ENCODE measurements at regions not wholly inside any gene's neighbourhood (a gene's known extent, or its start where the extent isn't known, plus 50 kb on each side); places are given as distances from the start of the nearest gene placed in this dataset.

DNA sequence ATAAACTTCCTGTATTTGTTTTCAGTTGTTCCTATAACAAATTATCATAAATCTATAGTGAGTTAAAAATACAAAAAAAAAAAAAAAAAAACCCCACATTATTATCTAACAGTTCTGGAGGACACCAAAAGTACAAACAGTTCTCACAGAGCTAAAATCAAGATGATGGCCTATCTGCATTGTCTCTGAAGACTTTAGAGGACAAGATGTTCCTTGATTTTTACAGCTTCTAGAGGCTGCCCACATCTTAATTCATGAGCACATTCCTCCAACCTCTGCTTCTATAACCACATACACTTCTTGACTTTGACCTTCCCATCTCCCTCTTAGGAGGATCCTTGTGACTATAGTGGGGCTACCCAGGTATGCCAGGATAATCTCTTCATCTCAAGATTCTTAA, 806.1 kb downstream of the LTN1 start:
- Histone ChIP-seq H3K27ac (no peak overlapping the region), H3K36me3 (no peaks in the 10 kb centered on the region), H3K4me1 (no peaks in the 10 kb centered on the region), H3K27me3 (no peaks in the 10 kb centered on the region), H3K4me3 (no peak overlapping the region), H3K9me3 (no peaks in the 10 kb centered on the region)
- TF ChIP-seq, protein P1, sequence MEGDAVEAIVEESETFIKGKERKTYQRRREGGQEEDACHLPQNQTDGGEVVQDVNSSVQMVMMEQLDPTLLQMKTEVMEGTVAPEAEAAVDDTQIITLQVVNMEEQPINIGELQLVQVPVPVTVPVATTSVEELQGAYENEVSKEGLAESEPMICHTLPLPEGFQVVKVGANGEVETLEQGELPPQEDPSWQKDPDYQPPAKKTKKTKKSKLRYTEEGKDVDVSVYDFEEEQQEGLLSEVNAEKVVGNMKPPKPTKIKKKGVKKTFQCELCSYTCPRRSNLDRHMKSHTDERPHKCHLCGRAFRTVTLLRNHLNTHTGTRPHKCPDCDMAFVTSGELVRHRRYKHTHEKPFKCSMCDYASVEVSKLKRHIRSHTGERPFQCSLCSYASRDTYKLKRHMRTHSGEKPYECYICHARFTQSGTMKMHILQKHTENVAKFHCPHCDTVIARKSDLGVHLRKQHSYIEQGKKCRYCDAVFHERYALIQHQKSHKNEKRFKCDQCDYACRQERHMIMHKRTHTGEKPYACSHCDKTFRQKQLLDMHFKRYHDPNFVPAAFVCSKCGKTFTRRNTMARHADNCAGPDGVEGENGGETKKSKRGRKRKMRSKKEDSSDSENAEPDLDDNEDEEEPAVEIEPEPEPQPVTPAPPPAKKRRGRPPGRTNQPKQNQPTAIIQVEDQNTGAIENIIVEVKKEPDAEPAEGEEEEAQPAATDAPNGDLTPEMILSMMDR (IDR thresholded peaks at IDR 0.05) = no peak
- TF ChIP-seq POLR2AphosphoS5 (IDR thresholded peaks at IDR 0.05; ENCODE audit: insufficient read depth in 1 of 2, low read depth in 1 of 2) = no peak
- TF ChIP-seq POLR2A (IDR thresholded peaks at IDR 0.05) = no peak
- DNase-seq (ENCODE audit: extremely low spot score in 2 of 2) = no peak
- intact Hi-C loops (cut with DNase I) = no loop called here

DNA sequence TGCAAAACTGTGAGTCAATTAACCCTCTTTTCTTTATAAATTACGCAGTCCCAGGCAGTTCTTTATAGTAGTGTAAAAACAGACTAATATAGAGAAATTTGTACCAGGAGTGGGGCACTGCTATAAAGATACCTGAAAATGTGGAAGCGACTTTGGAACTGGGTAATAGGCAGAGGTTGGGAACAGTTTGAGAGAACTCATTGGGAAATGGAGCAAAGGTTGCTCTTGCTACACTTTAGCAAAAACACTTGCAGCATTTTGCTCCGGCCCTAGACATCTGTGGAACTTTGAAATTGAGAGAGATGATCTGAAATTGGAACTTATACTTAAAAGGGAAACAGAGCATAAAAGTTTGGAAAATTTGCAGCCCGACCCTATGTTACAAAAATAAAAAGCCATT, 810.9 kb downstream of the LTN1 start:
- DNase-seq (ENCODE audit: extremely low spot score in 2 of 2) = no peak
- H3K4me3 ChIP-seq = no peak overlapping the region
- no peaks in the 10 kb centered on the region for H3K9me3 ChIP-seq
- TF ChIP-seq, protein P1 (IDR thresholded peaks at IDR 0.05) = no peak
- TF ChIP-seq POLR2AphosphoS5 (IDR thresholded peaks at IDR 0.05; ENCODE audit: insufficient read depth in 1 of 2, low read depth in 1 of 2) (no peak), POLR2A (IDR thresholded peaks at IDR 0.05) (no peak)
- no peaks in the 10 kb centered on the region for H3K36me3 ChIP-seq
- H3K27ac ChIP-seq = no peak overlapping the region
- no peaks in the 10 kb centered on the region for H3K4me1 ChIP-seq
- H3K27me3 ChIP-seq = no peaks in the 10 kb centered on the region
- intact Hi-C loops (cut with DNase I) = no loop called here

DNA sequence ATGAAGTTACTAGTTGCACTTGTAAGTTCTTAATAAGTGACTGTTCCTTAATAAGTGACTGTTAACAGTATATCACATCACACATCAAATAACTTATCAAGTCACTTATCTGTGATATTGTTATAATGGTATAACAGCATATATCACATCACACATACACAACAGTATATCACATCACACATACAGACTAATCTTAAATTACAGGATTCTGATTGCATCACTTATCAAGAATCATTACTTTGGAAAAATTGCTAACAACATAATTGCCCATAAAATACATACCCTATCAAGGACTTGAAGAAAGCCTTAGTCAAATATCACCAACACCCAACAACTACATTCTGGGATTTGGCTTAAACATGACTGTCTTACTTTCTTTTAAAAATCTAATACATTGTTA, 813.5 kb downstream of the LTN1 start:
- no peak overlapping the region for H3K4me3 ChIP-seq
- no peaks in the 10 kb centered on the region for H3K9me3 ChIP-seq
- no peaks in the 10 kb centered on the region for H3K36me3 ChIP-seq
- no peaks in the 10 kb centered on the region for H3K4me1 ChIP-seq
- no peaks in the 10 kb centered on the region for H3K27me3 ChIP-seq
- no peak overlapping the region for H3K27ac ChIP-seq
- DNase-seq (ENCODE audit: extremely low spot score in 2 of 2) = no peak
- TF ChIP-seq, protein P1 (IDR thresholded peaks at IDR 0.05) = no peak
- no peak for TF ChIP-seq POLR2A (IDR thresholded peaks at IDR 0.05)
- TF ChIP-seq POLR2AphosphoS5 (IDR thresholded peaks at IDR 0.05; ENCODE audit: insufficient read depth in 1 of 2, low read depth in 1 of 2) = no peak
- intact Hi-C loops (cut with DNase I) = no loop called here

DNA sequence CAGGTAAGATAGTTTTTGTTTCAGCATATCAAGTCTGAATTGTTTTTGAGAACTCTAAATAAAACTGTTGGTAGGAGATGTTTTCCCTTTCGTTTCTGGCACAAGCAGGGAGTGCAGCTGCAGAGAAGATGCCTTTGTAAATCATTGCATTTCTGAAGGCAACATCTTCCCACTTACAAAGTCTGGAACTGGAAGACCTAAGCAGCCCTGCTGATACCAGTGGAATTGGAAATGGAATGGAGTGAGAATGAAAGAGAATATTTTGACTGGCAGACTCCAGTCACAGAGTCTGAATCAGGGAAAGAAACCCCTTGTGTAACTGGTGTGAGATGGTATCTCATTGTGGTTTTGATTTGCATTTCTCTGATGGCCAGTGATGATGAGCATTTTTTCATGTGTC, 815.6 kb downstream of the LTN1 start:
- H3K4me1 ChIP-seq = no peaks in the 10 kb centered on the region
- no peaks in the 10 kb centered on the region for H3K36me3 ChIP-seq
- H3K9me3 ChIP-seq = no peaks in the 10 kb centered on the region
- intact Hi-C loops (cut with DNase I) = no loop called here
- DNase-seq (ENCODE audit: extremely low spot score in 2 of 2) = no peak
- TF ChIP-seq, protein P1 (IDR thresholded peaks at IDR 0.05) = no peak
- TF ChIP-seq POLR2AphosphoS5 (IDR thresholded peaks at IDR 0.05; ENCODE audit: insufficient read depth in 1 of 2, low read depth in 1 of 2) (no peak), POLR2A (IDR thresholded peaks at IDR 0.05) (no peak)
- H3K4me3 ChIP-seq = no peak overlapping the region
- H3K27ac ChIP-seq = no peak overlapping the region
- H3K27me3 ChIP-seq = no peaks in the 10 kb centered on the region

DNA sequence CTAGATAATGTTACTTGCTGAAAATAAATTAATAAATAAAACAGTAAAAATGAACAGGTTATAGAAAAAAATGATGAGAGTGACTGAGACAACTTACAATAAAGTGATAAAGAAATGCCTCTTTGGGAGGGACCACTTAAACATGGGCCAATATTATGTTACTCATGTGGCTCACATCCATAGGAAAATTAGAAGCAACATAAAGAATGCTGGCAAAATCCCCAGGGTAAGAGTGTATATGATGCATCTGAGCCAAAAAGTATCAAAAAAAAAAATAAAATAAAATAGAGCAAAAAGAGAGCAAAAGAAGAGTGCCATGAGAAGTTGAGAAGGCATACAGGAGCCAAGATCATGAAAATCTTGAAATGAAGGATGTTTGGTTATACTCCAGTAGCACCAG, 818.0 kb downstream of the LTN1 start:
- no peaks in the 10 kb centered on the region for H3K36me3 ChIP-seq
- H3K27me3 ChIP-seq = no peaks in the 10 kb centered on the region
- TF ChIP-seq, protein P1 (IDR thresholded peaks at IDR 0.05) = no peak
- TF ChIP-seq POLR2A (IDR thresholded peaks at IDR 0.05) = no peak
- TF ChIP-seq POLR2AphosphoS5 (IDR thresholded peaks at IDR 0.05; ENCODE audit: insufficient read depth in 1 of 2, low read depth in 1 of 2) = no peak
- no peaks in the 10 kb centered on the region for H3K4me1 ChIP-seq
- no peaks in the 10 kb centered on the region for H3K9me3 ChIP-seq
- H3K4me3 ChIP-seq = no peak overlapping the region
- no peak overlapping the region for H3K27ac ChIP-seq
- intact Hi-C loops (cut with DNase I) = no loop called here
- DNase-seq (ENCODE audit: extremely low spot score in 2 of 2) = no peak

All from vagina (tissue), 2 donors.